GM12878 (cell line): ENCODE measurements at regions not wholly inside any gene's neighbourhood (a gene's known extent, or its start where the extent isn't known, plus 50 kb on each side); places are given as distances from the start of the nearest gene placed in this dataset.

Source experiments
- ATAC-seq: fragments of 200-7000 bp; cut with Tn5 transposase; 3 replicates; pipeline ENCODE4 v1.9.1; 2020; ENCODE audit warnings: mild to moderate bottlenecking, moderate library complexity
- BruUV-seq: library from RNA; stranded (reverse); fragments of 400-500 nt; replicated peaks from 2 replicates; lab custom pipeline; 2021; lab: Mats Ljungman, UMichigan
- CTCF ChIA-PET: fragments of 300-600 bp; sonication (Branson Sonifier 250); formaldehyde crosslinking; extraction: SDS; loops from one replicate; lab custom pipeline; 2021; ENCODE audit warnings: inconsistent platforms; lab: Yijun Ruan, JAX
- POLR2A ChIA-PET: fragments of 350-600 bp; formaldehyde crosslinking; extraction: SDS; loops from one replicate; lab custom pipeline; 2021; ENCODE audit warnings: inconsistent platforms; lab: Charles Lee
- RAD21 ChIA-PET: fragments of 300-600 bp; sonication (Branson Sonifier 250); formaldehyde crosslinking; loops from one replicate; lab custom pipeline; 2023; ENCODE audit warnings: antibody characterized with exemption; ENCODE audit not compliant: unreplicated experiment; lab: Charles Lee
- SMC1A ChIA-PET: fragments of 300-600 bp; sonication (Branson Sonifier 250); formaldehyde crosslinking; loops from one replicate; lab custom pipeline; 2023; ENCODE audit not compliant: unreplicated experiment, uncharacterized antibody; lab: Charles Lee
- DNase-seq: peaks from one replicate; pipeline ENCODE4 v3.0.0-alpha.2; 2011; ENCODE audit warnings: low read depth, low spot score
- FAIRE-seq: peaks from 3 replicates; lab custom pipeline; 2011; peaks lifted over from hg19 to GRCh38; lab: Jason Lieb, UNC
- H2AFZ ChIP-seq: 2 replicates; pipeline ENCODE4 v1.6.0; 2011; ENCODE audit warnings: low read depth, low read length, control low read depth; ENCODE audit not compliant: control insufficient read depth
- H3K27ac ChIP-seq: 2 replicates; pipeline ENCODE4 v1.5.1; 2011; ENCODE audit warnings: control low read depth; ENCODE audit not compliant: control insufficient read depth, insufficient read depth
- H3K27me3 ChIP-seq, 2 experiments: replicated peaks in 1 of 2; 2 replicates each; pipeline versions ENCODE4 v1.6.0 to v1.6.1; 2011; ENCODE audit warnings: low read length in 1 of 2; ENCODE audit not compliant: control insufficient read depth in 2 of 2, insufficient read depth in 2 of 2
- H3K36me3 ChIP-seq, 2 experiments: 2 replicates each; pipeline ENCODE4 v1.5.1; 2011; ENCODE audit warnings: low read length in 1 of 2; ENCODE audit not compliant: control insufficient read depth in 2 of 2, insufficient read depth in 2 of 2
- H3K4me1 ChIP-seq: 2 replicates; pipeline ENCODE4 v1.6.1; 2011; ENCODE audit warnings: mild to moderate bottlenecking, low read length, moderate library complexity, mixed read lengths; ENCODE audit not compliant: control insufficient read depth, insufficient read depth
- H3K4me2 ChIP-seq: 2 replicates; pipeline ENCODE4 v1.6.0; 2011; ENCODE audit warnings: control low read depth; ENCODE audit not compliant: control insufficient read depth, insufficient read depth
- H3K4me3 ChIP-seq: fragments of 200-600 bp; sonication (generic); 2 replicates; pipeline ENCODE4 v1.5.1; 2016
- H3K79me2 ChIP-seq: 2 replicates; pipeline ENCODE4 v1.6.0; 2011; ENCODE audit warnings: low read length; ENCODE audit not compliant: control insufficient read depth, insufficient read depth
- H3K9ac ChIP-seq: 2 replicates; pipeline ENCODE4 v1.8.0; 2011; ENCODE audit warnings: low read length, control low read depth, mixed read lengths; ENCODE audit not compliant: control insufficient read depth, insufficient read depth
- H3K9me3 ChIP-seq: replicated peaks from 3 replicates; pipeline ENCODE4 v1.5.1; 2011; ENCODE audit warnings: mild to moderate bottlenecking, low read length; ENCODE audit not compliant: control insufficient read depth, insufficient read depth
- H4K20me1 ChIP-seq: 2 replicates; pipeline ENCODE4 v1.6.0; 2011; ENCODE audit not compliant: control insufficient read depth, insufficient read depth
- BCL11A ChIP-seq: IDR thresholded peaks from 2 replicates; pipeline ENCODE4 v1.6.1; 2011; ENCODE audit warnings: low read depth, low read length
- BHLHE40 ChIP-seq, 2 experiments: fragments of 450-650 bp in 1 of 2; IDR thresholded peaks; 2 replicates each; pipeline ENCODE4 v1.6.1; 2011 to 2017; ENCODE audit warnings: low read depth in 2 of 2, borderline replicate concordance in 1 of 2, improper control_type of control experiment in 1 of 2, low read length in 1 of 2, mild to moderate bottlenecking in 1 of 2
- DPF2 ChIP-seq: fragments of 450-650 bp; IDR thresholded peaks from 2 replicates; pipeline ENCODE4 v1.6.1; 2017; ENCODE audit warnings: mild to moderate bottlenecking
- FOXK2 ChIP-seq: fragments of 450-650 bp; IDR thresholded peaks from 2 replicates; pipeline ENCODE4 v1.6.1; 2017; ENCODE audit warnings: mild to moderate bottlenecking, moderate library complexity
- HSF1 ChIP-seq: fragments of 150-350 bp; IDR thresholded peaks from 2 replicates; pipeline ENCODE4 v1.6.1; 2014; ENCODE audit warnings: mild to moderate bottlenecking, low read depth, low read length
- IKZF2 ChIP-seq, 2 experiments: fragments of 450-650 bp; IDR thresholded peaks; 2 replicates each; pipeline ENCODE4 v1.6.1; 2017; ENCODE audit warnings: mild to moderate bottlenecking in 2 of 2, moderate library complexity in 2 of 2
- NFXL1 ChIP-seq: fragments of 450-650 bp; IDR thresholded peaks from 2 replicates; pipeline ENCODE4 v1.6.1; 2017; ENCODE audit warnings: antibody characterized with exemption, mild to moderate bottlenecking, borderline replicate concordance
- PAX5 ChIP-seq: IDR thresholded peaks from 2 replicates; pipeline ENCODE4 v1.6.1; 2011; ENCODE audit warnings: low read depth, low read length, borderline replicate concordance
- RCOR1 ChIP-seq: conservative IDR thresholded peaks from 2 replicates; pipeline ENCODE4 v1.6.1; 2012; ENCODE audit warnings: low read depth, low read length, improper control_type of control experiment
- SREBF2 ChIP-seq: IDR thresholded peaks from 2 replicates; pipeline ENCODE4 v1.6.1; 2012; ENCODE audit warnings: mild to moderate bottlenecking, low read length
- YBX1 ChIP-seq: fragments of 450-650 bp; IDR thresholded peaks from 2 replicates; pipeline ENCODE4 v1.6.1; 2016; ENCODE audit warnings: antibody characterized with exemption
- YY1 ChIP-seq: IDR thresholded peaks from 2 replicates; pipeline ENCODE4 v1.6.1; 2011; ENCODE audit warnings: low read depth, mild to moderate bottlenecking, low read length
- ZBTB11 ChIP-seq: fragments of 450-650 bp; formaldehyde crosslinking; IDR thresholded peaks from 2 replicates; pipeline ENCODE4 v1.5.0; 2022; ENCODE audit warnings: mild to moderate bottlenecking, missing genetic modification characterization
- ZNF207 ChIP-seq: fragments of 450-650 bp; IDR thresholded peaks from 2 replicates; pipeline ENCODE4 v1.6.1; 2014; ENCODE audit warnings: antibody characterized with exemption, mild to moderate bottlenecking, borderline replicate concordance
- ZNF592 ChIP-seq: fragments of 450-650 bp; IDR thresholded peaks from 2 replicates; pipeline ENCODE4 v1.6.1; 2017; ENCODE audit warnings: mild to moderate bottlenecking, moderate library complexity
- ZNF622 ChIP-seq: fragments of 450-650 bp; IDR thresholded peaks from 2 replicates; pipeline ENCODE4 v1.6.1; 2017; ENCODE audit warnings: mild to moderate bottlenecking, inconsistent platforms
- WGBS: methylation state at CpG from one replicate; pipeline ENCODE4 v1.1.6; 2016; ENCODE audit warnings: low lambda C conversion rate; ENCODE audit not compliant: insufficient replicate concordance, insufficient coverage; ENCODE audit errors: missing lambda C conversion rate; 5-methylcytosine and 5-hydroxymethylcytosine counted together
- in situ Hi-C: fragments of 300-500 bp; cut with MboI; formaldehyde crosslinking; loops from 9 replicates; pipeline ENCODE4 v1.14.3; 2018; ENCODE audit warnings: mixed read lengths
- intact Hi-C: fragments of 100-400 bp; cut with micrococcal nuclease; formaldehyde crosslinking; loops from one replicate; pipeline ENCODE4 v1.14.2; 2022; ENCODE audit not compliant: unreplicated experiment

GRCh38 chr5:119948162-119948561, 318.8 kb downstream of the FAM170A start (continued):
- TF ChIP-seq ZBTB11 (CRISPR knock-in tag) (no peak), IKZF2 (IDR thresholded peaks at IDR 0.05) (no peak), ZNF207 (no peak), SREBF2 (no peak), YBX1 (no peak), DPF2 (no peak), NFXL1 (no peak)

- ChIA-PET CTCF (no interaction called here), POLR2A (no interaction called here), RAD21 (no interaction called here), SMC1A (no interaction called here)
- Histone ChIP-seq H3K9ac (no peak overlapping the region), H3K9me3 (no peaks in the 10 kb centered on the region), H3K4me3 (no peak overlapping the region), H3K79me2 (no peaks in the 10 kb centered on the region), H3K27me3 (no peaks in the 10 kb centered on the region), H3K36me3 (no peaks in the 10 kb centered on the region), H3K4me2 (no peak overlapping the region), H4K20me1 (no peaks in the 10 kb centered on the region), H2AFZ (no peak overlapping the region), H3K4me1 (no peaks in the 10 kb centered on the region), H3K27ac (no peak overlapping the region)
- intact Hi-C loops = no loop called here
- ATAC-seq = no peak
- in situ Hi-C loops = no loop called here
- 35% methylated on average over 1 of the region's 1 CpG for WGBS
- no peak for DNase-seq
- FAIRE-seq = no peak
- BruUV-seq = no TSS peak
- TF ChIP-seq ZNF622 (no peak), FOXK2 (no peak), RCOR1 (no peak), PAX5 (no peak), YY1 (no peak), HSF1 (no peak), BCL11A (no peak), BHLHE40 (IDR thresholded peaks at IDR 0.05; ENCODE audit: borderline replicate concordance in 1 of 2, low read depth in 2 of 2, low read length in 1 of 2) (no peak), ZNF592 (no peak)
These were observed 320.2 kb downstream of the FAM170A start for GRCh38 chr5:119949426-119949999.
